GM12878 (cell line): ENCODE measurements at regions not wholly inside any gene's neighbourhood (a gene's known extent, or its start where the extent isn't known, plus 50 kb on each side); places are given as distances from the start of the nearest gene placed in this dataset.

Experiments used
- ASH2L ChIP-seq: fragments of 300-600, 200-600 bp; sonication (generic); IDR thresholded peaks from 2 replicates; pipeline ENCODE4 v1.6.1; 2017; ENCODE audit warnings: low read depth, mild to moderate bottlenecking, borderline replicate concordance
- CREB1 ChIP-seq: IDR thresholded peaks from 2 replicates; pipeline ENCODE4 v1.6.1; 2012; ENCODE audit warnings: low read depth, mild to moderate bottlenecking, inconsistent platforms
- EZH2 ChIP-seq: IDR thresholded peaks from 2 replicates; pipeline ENCODE4 v1.6.1; 2012; ENCODE audit warnings: low read depth, mild to moderate bottlenecking, control low read depth, inconsistent platforms, low read length, borderline replicate concordance; ENCODE audit not compliant: control insufficient read depth
- FOXK2 ChIP-seq: fragments of 450-650 bp; IDR thresholded peaks from 2 replicates; pipeline ENCODE4 v1.6.1; 2017; ENCODE audit warnings: mild to moderate bottlenecking, moderate library complexity
- JUND ChIP-seq: IDR thresholded peaks from 2 replicates; pipeline ENCODE4 v1.6.1; 2012; ENCODE audit warnings: low read depth, mild to moderate bottlenecking, low read length, improper control_type of control experiment, moderate library complexity
- NFYB ChIP-seq: IDR thresholded peaks from 2 replicates; pipeline ENCODE4 v1.6.1; 2011; ENCODE audit warnings: low read depth, mild to moderate bottlenecking, low read length, improper control_type of control experiment, moderate library complexity; ENCODE audit not compliant: insufficient read depth
- PAX5 ChIP-seq: IDR thresholded peaks from 2 replicates; pipeline ENCODE4 v1.6.1; 2011; ENCODE audit warnings: low read depth, low read length, borderline replicate concordance
- POLR2A ChIP-seq: IDR thresholded peaks from 2 replicates; pipeline ENCODE4 v1.6.1; 2011; ENCODE audit warnings: low read depth, mild to moderate bottlenecking, low read length
- RCOR1 ChIP-seq: conservative IDR thresholded peaks from 2 replicates; pipeline ENCODE4 v1.6.1; 2012; ENCODE audit warnings: low read depth, low read length, improper control_type of control experiment
- TAF1 ChIP-seq: IDR thresholded peaks from 2 replicates; pipeline ENCODE4 v1.6.1; 2011; ENCODE audit warnings: mild to moderate bottlenecking, low read depth, low read length, borderline replicate concordance
- TF ChIP-seq, protein P1 (sequence below), 3 experiments: IDR thresholded peaks in 2 of 3; conservative IDR thresholded peaks in 1 of 3; 2 replicates each; pipeline ENCODE4 v1.5.1; 2011; ENCODE audit warnings: low read depth in 3 of 3, low read length in 3 of 3, mild to moderate bottlenecking in 3 of 3, control low read depth in 2 of 3, moderate library complexity in 2 of 3, inconsistent platforms in 1 of 3, mixed read lengths in 1 of 3; ENCODE audit not compliant: control insufficient read depth in 2 of 3, insufficient read depth in 1 of 3; ENCODE audit errors: extremely low read depth in 1 of 3
- TF ChIP-seq, protein P2 (sequence below): IDR thresholded peaks from 2 replicates; pipeline ENCODE4 v1.6.1; 2012; ENCODE audit warnings: mild to moderate bottlenecking, low read depth, low read length

DNA sequence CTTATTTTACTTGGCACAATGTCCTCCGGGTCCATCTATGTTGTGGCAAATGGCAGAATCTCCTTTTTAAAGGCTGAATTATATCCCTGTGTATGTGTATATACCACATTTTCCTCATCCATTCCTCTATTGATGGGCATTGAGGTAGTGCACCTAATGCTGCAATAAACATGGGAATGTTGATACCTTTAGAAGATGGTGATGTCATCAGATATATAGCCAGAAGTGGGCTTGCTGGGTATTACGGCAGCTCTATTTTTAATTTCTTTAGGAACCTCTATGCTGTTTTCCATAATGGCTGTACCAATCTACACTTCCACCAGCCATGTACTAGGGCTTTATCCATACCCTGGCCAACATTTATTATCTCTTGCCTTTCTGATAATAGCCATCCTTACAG is 315.7 kb downstream of the FOXA2 start:
- TF ChIP-seq, protein P1, sequence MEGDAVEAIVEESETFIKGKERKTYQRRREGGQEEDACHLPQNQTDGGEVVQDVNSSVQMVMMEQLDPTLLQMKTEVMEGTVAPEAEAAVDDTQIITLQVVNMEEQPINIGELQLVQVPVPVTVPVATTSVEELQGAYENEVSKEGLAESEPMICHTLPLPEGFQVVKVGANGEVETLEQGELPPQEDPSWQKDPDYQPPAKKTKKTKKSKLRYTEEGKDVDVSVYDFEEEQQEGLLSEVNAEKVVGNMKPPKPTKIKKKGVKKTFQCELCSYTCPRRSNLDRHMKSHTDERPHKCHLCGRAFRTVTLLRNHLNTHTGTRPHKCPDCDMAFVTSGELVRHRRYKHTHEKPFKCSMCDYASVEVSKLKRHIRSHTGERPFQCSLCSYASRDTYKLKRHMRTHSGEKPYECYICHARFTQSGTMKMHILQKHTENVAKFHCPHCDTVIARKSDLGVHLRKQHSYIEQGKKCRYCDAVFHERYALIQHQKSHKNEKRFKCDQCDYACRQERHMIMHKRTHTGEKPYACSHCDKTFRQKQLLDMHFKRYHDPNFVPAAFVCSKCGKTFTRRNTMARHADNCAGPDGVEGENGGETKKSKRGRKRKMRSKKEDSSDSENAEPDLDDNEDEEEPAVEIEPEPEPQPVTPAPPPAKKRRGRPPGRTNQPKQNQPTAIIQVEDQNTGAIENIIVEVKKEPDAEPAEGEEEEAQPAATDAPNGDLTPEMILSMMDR (IDR thresholded peaks at IDR 0.05 in 2 of 3, conservative IDR thresholded peaks at IDR 0.05 in 1 of 3; ENCODE audit: control insufficient read depth in 2 of 3, extremely low read depth in 1 of 3, insufficient read depth in 1 of 3, low read depth in 3 of 3, low read length in 3 of 3) = no peak
- TF ChIP-seq EZH2 = no peak
- TF ChIP-seq ASH2L = no peak
- no peak for TF ChIP-seq FOXK2
- no peak for TF ChIP-seq PAX5
- TF ChIP-seq JUND = no peak
- no peak for TF ChIP-seq NFYB
- TF ChIP-seq, protein P2, sequence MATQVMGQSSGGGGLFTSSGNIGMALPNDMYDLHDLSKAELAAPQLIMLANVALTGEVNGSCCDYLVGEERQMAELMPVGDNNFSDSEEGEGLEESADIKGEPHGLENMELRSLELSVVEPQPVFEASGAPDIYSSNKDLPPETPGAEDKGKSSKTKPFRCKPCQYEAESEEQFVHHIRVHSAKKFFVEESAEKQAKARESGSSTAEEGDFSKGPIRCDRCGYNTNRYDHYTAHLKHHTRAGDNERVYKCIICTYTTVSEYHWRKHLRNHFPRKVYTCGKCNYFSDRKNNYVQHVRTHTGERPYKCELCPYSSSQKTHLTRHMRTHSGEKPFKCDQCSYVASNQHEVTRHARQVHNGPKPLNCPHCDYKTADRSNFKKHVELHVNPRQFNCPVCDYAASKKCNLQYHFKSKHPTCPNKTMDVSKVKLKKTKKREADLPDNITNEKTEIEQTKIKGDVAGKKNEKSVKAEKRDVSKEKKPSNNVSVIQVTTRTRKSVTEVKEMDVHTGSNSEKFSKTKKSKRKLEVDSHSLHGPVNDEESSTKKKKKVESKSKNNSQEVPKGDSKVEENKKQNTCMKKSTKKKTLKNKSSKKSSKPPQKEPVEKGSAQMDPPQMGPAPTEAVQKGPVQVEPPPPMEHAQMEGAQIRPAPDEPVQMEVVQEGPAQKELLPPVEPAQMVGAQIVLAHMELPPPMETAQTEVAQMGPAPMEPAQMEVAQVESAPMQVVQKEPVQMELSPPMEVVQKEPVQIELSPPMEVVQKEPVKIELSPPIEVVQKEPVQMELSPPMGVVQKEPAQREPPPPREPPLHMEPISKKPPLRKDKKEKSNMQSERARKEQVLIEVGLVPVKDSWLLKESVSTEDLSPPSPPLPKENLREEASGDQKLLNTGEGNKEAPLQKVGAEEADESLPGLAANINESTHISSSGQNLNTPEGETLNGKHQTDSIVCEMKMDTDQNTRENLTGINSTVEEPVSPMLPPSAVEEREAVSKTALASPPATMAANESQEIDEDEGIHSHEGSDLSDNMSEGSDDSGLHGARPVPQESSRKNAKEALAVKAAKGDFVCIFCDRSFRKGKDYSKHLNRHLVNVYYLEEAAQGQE = no peak
- no peak for TF ChIP-seq CREB1
- TF ChIP-seq POLR2A = no peak
- no peak for TF ChIP-seq RCOR1
- no peak for TF ChIP-seq TAF1
